Vagina (tissue), 2 donors: ENCODE measurements at regions not wholly inside any gene's neighbourhood (a gene's known extent, or its start where the extent isn't known, plus 50 kb on each side); places are given as distances from the start of the nearest gene placed in this dataset.

Experiments
- CTCF ChIP-seq, 3 experiments: fragments of 450-650 bp in 2 of 3; fragments of 200-600 bp in 1 of 3; sonication (generic) in 1 of 3; IDR thresholded peaks; one replicate each; pipeline ENCODE4 v1.5.1; 2017 to 2019; ENCODE audit warnings: antibody characterized with exemption in 3 of 3, mild to moderate bottlenecking in 2 of 3, moderate library complexity in 2 of 3
- POLR2A ChIP-seq, 2 donors: fragments of 450-650 bp; IDR thresholded peaks; one replicate each; pipeline ENCODE4 v1.6.1; 2017; ENCODE audit warnings: antibody characterized with exemption in 2 of 2, mild to moderate bottlenecking in 2 of 2, moderate library complexity in 2 of 2
- POLR2AphosphoS5 ChIP-seq, 2 donors: sonication (generic); formaldehyde crosslinking; IDR thresholded peaks; one replicate each; pipeline ENCODE4 v1.9.0; 2017; ENCODE audit warnings: antibody characterized with exemption in 2 of 2, mild to moderate bottlenecking in 2 of 2, low read depth in 1 of 2; ENCODE audit not compliant: insufficient read depth in 1 of 2

DNA sequence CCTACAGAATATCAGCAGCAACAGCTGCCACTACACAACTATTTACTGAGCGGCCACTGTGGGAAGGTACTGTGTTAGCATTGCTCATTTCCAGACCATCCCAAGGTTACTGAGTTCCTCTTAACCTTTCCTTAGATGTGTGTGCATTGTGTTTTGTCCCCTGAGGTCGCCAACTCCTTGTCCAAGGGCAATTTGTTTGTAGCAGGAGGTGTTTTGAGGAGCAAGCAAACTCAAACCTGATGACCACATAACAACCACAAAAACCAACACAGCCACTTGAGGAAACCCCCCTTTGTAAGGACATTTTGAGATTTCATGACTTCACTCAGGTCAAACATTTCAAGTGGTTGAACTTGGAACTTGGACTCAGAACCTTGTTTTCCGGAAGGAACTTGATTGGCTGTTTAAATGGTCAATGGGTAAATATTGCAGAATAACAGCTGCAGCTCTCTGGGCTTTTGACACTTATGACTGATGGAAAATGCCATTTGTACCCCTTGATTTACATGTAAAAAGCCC, 122.3 kb downstream of the MID1IP1 start:
- TF ChIP-seq CTCF (IDR thresholded peaks at IDR 0.05) = no peak
- no peak for TF ChIP-seq POLR2A (IDR thresholded peaks at IDR 0.05)
- no peak for TF ChIP-seq POLR2AphosphoS5 (IDR thresholded peaks at IDR 0.05; ENCODE audit: insufficient read depth in 1 of 2, low read depth in 1 of 2)
